Astrocyte of the spinal cord (primary cell): ENCODE measurements at regions not wholly inside any gene's neighbourhood (a gene's known extent, or its start where the extent isn't known, plus 50 kb on each side); places are given as distances from the start of the nearest gene placed in this dataset.

Source experiments
- DNase-seq: peaks from one replicate; pipeline ENCODE4 v3.0.0; 2011; ENCODE audit warnings: low read depth, low spot score
- H3K4me3 ChIP-seq: 2 replicates; pipeline ENCODE4 v1.5.1; 2011; ENCODE audit warnings: low read depth, mild to moderate bottlenecking, low read length, moderate library complexity
- in situ Hi-C: cut with HindIII; loops from 2 replicates; pipeline ENCODE4 v1.10.0; 2017; ENCODE audit warnings: low sequenced_read_pairs
- TF ChIP-seq, protein P1 (sequence below): IDR thresholded peaks from 2 replicates; pipeline ENCODE4 v1.5.1; 2012; ENCODE audit warnings: low read depth, mild to moderate bottlenecking, low read length, inconsistent platforms

DNA sequence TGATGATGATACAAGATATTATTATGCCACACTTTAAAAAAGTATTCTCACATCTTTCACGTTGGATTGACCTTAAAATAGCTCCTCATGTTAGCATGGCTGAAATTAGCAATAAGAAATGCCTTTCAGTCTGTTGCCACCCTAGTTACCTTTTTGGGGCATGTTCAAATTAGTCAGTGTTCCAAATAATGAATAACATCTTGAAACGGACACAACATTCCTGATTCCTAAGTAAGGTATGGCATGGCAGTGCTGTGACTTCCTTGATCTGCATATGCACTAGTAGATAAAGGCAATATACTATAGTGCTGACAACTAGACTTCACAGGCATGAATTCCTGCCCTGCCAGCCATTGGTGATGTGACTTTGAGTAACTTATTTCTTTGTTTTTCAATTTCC lies 914.5 kb downstream of the METTL15 start:
- no peak overlapping the region for H3K4me3 ChIP-seq

DNA sequence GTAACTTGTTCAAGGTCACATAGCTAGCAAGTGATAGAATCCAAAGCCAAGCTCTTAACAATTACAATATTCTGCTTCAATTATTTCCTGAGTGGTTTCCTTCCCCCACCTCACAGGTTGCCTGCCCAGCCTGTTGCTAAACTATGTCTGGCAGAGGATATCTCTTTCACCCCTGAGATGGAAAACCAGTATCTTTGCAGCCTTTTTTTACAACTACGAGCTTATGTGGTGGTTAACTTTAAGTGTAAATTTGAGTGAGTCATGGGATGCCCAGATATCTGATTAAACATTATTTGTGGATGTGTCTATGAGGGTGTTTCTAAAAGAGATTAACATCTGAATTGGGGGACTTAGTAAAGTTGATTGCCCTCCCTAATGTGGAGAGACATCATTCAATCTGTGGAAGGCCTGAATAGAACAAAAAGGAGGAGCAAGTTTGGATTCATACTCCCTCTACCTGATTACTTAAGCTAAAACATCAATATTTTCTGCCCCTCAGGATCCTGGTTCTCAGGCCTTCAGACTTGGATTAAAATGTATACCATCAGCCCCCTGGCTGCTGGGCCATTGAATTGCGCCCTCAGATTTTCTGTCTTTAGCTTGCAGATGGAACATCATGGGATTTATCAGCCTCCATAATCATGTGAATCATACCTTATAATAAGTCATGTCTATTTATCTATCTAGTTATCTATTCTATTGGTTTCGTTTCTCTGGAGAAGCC lies 911.9 kb downstream of the METTL15 start:
- peak; percentile 53 for DNase-seq
- no peak overlapping the region for H3K4me3 ChIP-seq
- TF ChIP-seq, protein P1, sequence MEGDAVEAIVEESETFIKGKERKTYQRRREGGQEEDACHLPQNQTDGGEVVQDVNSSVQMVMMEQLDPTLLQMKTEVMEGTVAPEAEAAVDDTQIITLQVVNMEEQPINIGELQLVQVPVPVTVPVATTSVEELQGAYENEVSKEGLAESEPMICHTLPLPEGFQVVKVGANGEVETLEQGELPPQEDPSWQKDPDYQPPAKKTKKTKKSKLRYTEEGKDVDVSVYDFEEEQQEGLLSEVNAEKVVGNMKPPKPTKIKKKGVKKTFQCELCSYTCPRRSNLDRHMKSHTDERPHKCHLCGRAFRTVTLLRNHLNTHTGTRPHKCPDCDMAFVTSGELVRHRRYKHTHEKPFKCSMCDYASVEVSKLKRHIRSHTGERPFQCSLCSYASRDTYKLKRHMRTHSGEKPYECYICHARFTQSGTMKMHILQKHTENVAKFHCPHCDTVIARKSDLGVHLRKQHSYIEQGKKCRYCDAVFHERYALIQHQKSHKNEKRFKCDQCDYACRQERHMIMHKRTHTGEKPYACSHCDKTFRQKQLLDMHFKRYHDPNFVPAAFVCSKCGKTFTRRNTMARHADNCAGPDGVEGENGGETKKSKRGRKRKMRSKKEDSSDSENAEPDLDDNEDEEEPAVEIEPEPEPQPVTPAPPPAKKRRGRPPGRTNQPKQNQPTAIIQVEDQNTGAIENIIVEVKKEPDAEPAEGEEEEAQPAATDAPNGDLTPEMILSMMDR, result peak; percentile 59
- in situ Hi-C loops, result no loop called here

More for the DNA sequence above, 914.5 kb downstream of the METTL15 start:
- in situ Hi-C loops, result no loop called here
- peak; percentile 2 for DNase-seq
- TF ChIP-seq, protein P1, result no peak

- in situ Hi-C loops, result no loop called here
- DNase-seq, result peak; percentile 85
- TF ChIP-seq, protein P1, result no peak
- no peak overlapping the region for H3K4me3 ChIP-seq
Observed at GRCh38 chr11:29018631-29019030, 910.4 kb downstream of the METTL15 start.

GRCh38 chr11:29017941-29018340 lies 909.8 kb downstream of the METTL15 start:
- no peak overlapping the region for H3K4me3 ChIP-seq
- TF ChIP-seq, protein P1, result no peak
- no peak for DNase-seq
- in situ Hi-C loops, result no loop called here

DNA sequence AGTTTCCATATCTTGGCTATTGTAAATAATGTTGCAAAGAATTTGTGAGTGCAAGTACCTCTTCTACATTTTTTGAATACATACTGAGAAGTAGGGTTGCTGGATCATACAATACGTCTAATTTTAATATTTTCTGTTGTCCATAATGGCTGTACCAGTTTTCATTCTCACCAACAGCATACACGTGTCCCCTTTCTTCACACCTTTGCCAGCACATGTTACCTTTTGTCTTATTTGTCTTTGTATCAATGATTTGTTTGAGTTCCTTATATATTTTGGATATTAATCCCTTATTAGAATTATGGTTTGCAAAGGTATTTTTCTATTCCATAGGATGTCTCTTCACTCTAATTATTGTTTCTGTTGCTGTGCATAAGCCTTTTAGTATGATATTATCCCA lies 904.3 kb downstream of the METTL15 start:
- in situ Hi-C loops, result no loop called here
- TF ChIP-seq, protein P1, result no peak

DNA sequence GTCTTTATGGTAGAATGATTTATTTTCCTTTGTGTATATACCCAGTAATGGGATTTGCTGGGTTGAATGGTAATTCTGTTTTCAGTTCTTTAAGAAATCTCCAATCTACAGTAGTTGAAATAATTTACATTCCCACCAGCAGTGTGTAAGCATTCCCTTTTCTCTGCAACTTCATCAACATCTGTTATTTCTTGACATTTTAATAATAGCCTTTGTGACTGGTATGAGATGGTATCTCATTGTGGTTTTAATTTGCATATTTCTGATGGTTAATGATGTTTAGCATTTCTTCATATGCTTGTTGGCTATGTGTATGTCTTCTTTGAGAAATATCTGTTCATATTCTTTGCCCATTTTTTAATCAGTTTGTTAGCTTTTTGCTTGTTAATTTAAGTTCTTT lies 901.2 kb downstream of the METTL15 start:
- TF ChIP-seq, protein P1, result no peak
- DNase-seq, result peak; percentile 5
- no peak overlapping the region for H3K4me3 ChIP-seq

More for the DNA sequence above, 904.3 kb downstream of the METTL15 start:
- DNase-seq, result no peak
- no peak overlapping the region for H3K4me3 ChIP-seq

DNA sequence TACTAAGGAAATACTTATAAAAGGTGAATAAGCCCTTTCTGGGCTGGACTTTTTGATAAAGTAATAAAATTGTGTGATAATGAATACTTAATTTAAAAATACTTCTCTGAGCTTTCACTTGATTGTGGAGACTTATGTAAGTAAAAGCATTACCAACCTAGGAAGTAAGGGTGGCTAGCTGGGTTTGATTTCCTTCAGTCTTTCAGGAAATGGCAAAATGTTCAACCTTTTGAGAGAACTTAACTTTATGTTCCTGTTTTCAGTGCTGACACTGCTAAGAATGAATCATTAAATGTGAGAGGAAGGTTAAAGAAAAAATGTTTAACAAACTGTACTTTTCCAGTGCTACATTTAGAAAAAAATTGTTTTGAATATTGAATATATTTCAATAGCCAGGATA lies 900.3 kb downstream of the METTL15 start:
- TF ChIP-seq, protein P1, result no peak
- H3K4me3 ChIP-seq, result no peak overlapping the region
- no peak for DNase-seq
- in situ Hi-C loops, result no loop called here

More for the DNA sequence above, 901.2 kb downstream of the METTL15 start:
- in situ Hi-C loops, result no loop called here
